HEK293 (cell line): ENCODE measurements at regions not wholly inside any gene's neighbourhood (a gene's known extent, or its start where the extent isn't known, plus 50 kb on each side); places are given as distances from the start of the nearest gene placed in this dataset.

Experiments
- CTCF ChIA-PET: fragments of 350-600 bp; formaldehyde crosslinking; extraction: SDS; loops from one replicate; lab custom pipeline; 2021; ENCODE audit warnings: antibody characterized with exemption; lab: Yijun Ruan, JAX
- POLR2A ChIA-PET: fragments of 300-600 bp; formaldehyde crosslinking; extraction: SDS; loops from one replicate; lab custom pipeline; 2020; ENCODE audit warnings: antibody characterized with exemption, inconsistent platforms; lab: Yijun Ruan, JAX
- H3K27ac ChIP-seq: fragments of 200-500 bp; sonication (Bioruptor generic); 2 replicates; pipeline ENCODE4 v1.5.1; 2014; ENCODE audit warnings: low read depth, low read length, control low read depth, inconsistent platforms; ENCODE audit errors: extremely low read depth
- H3K36me3 ChIP-seq, 2 experiments: fragments of 200-500 bp in 1 of 2; sonication (Bioruptor generic) in 1 of 2; 1 replicate in 1 of 2; 2 replicates in 1 of 2; pipeline ENCODE4 v1.5.1; 2014 to 2017; ENCODE audit warnings: inconsistent platforms in 2 of 2, low read length in 2 of 2; ENCODE audit not compliant: control insufficient read depth in 2 of 2, insufficient read depth in 1 of 2
- H3K4me1 ChIP-seq: fragments of 200-500 bp; sonication (Bioruptor generic); 2 replicates; pipeline ENCODE4 v1.5.1; 2014; ENCODE audit warnings: mild to moderate bottlenecking, low read length, inconsistent platforms; ENCODE audit not compliant: control insufficient read depth, insufficient read depth
- H3K4me3 ChIP-seq: 2 replicates; pipeline ENCODE4 v1.5.1; 2011; ENCODE audit warnings: low read depth, mild to moderate bottlenecking, control low read depth, low read length, moderate library complexity
- H3K9me3 ChIP-seq: fragments of 200-500 bp; sonication (Bioruptor generic); 2 replicates; pipeline ENCODE4 v1.5.1; 2014; ENCODE audit warnings: low read depth, low read length, inconsistent platforms; ENCODE audit not compliant: control insufficient read depth, insufficient read depth
- ATF2 ChIP-seq: fragments of 450-650 bp; formaldehyde crosslinking; IDR thresholded peaks from 2 replicates; pipeline ENCODE4 v1.5.1; 2016; ENCODE audit warnings: missing biosample characterization, missing genetic modification characterization, low read depth
- BCL11B ChIP-seq: fragments of 450-650 bp; formaldehyde crosslinking; IDR thresholded peaks from 2 replicates; pipeline ENCODE4 v1.5.1; 2016; ENCODE audit warnings: low read depth, missing biosample characterization, missing genetic modification characterization
- GLI2 ChIP-seq: fragments of 450-650 bp; formaldehyde crosslinking; IDR thresholded peaks from 2 replicates; pipeline ENCODE4; 2017; ENCODE audit warnings: missing biosample characterization, missing genetic modification characterization, low read depth, borderline replicate concordance
- KLF1 ChIP-seq: fragments of 450-650 bp; formaldehyde crosslinking; IDR thresholded peaks from 2 replicates; pipeline ENCODE4 v1.5.1; 2016; ENCODE audit warnings: missing biosample characterization, missing genetic modification characterization
- SP2 ChIP-seq: fragments of 450-650 bp; formaldehyde crosslinking; IDR thresholded peaks from 2 replicates; pipeline ENCODE4 v1.5.1; 2016; ENCODE audit warnings: missing biosample characterization, missing genetic modification characterization
- ZBTB1 ChIP-seq: fragments of 450-650 bp; formaldehyde crosslinking; IDR thresholded peaks from 2 replicates; pipeline ENCODE4 v1.5.1; 2016; ENCODE audit warnings: missing biosample characterization, missing genetic modification characterization
- ZBTB11 ChIP-seq: fragments of 450-650 bp; formaldehyde crosslinking; conservative IDR thresholded peaks from 2 replicates; pipeline ENCODE4 v1.5.1; 2016; ENCODE audit warnings: low read depth, missing biosample characterization, missing genetic modification characterization
- ZBTB21 ChIP-seq: fragments of 450-650 bp; formaldehyde crosslinking; IDR thresholded peaks from 2 replicates; pipeline ENCODE4 v1.5.1; 2017; ENCODE audit warnings: missing biosample characterization, missing genetic modification characterization
- ZEB2 ChIP-seq: fragments of 450-650 bp; formaldehyde crosslinking; IDR thresholded peaks from 2 replicates; pipeline ENCODE4 v1.5.1; 2016; ENCODE audit warnings: missing biosample characterization, missing genetic modification characterization
- ZNF10 ChIP-seq: fragments of 450-650 bp; formaldehyde crosslinking; IDR thresholded peaks from 2 replicates; pipeline ENCODE4 v1.5.1; 2017; ENCODE audit warnings: missing biosample characterization, missing genetic modification characterization
- ZNF138 ChIP-seq: fragments of 450-650 bp; formaldehyde crosslinking; IDR thresholded peaks from 2 replicates; pipeline ENCODE4 v1.5.1; 2016; ENCODE audit warnings: missing biosample characterization, missing genetic modification characterization, borderline replicate concordance
- ZNF146 ChIP-seq: fragments of 450-650 bp; formaldehyde crosslinking; IDR thresholded peaks from 2 replicates; pipeline ENCODE4 v1.5.1; 2016; ENCODE audit warnings: missing biosample characterization, missing genetic modification characterization
- ZNF169 ChIP-seq: fragments of 450-650 bp; formaldehyde crosslinking; IDR thresholded peaks from 2 replicates; pipeline ENCODE4 v1.5.1; 2016; ENCODE audit warnings: missing biosample characterization, missing genetic modification characterization
- ZNF184 ChIP-seq: fragments of 450-650 bp; IDR thresholded peaks from 2 replicates; pipeline ENCODE4 v1.5.1; 2018; ENCODE audit warnings: missing biosample characterization, mild to moderate bottlenecking, missing genetic modification characterization
- ZNF266 ChIP-seq: fragments of 450-650 bp; formaldehyde crosslinking; IDR thresholded peaks from 2 replicates; pipeline ENCODE4 v1.5.1; 2016; ENCODE audit warnings: missing biosample characterization, missing genetic modification characterization, low read depth
- ZNF302 ChIP-seq: fragments of 450-650 bp; formaldehyde crosslinking; IDR thresholded peaks from 2 replicates; pipeline ENCODE4 v1.5.1; 2016; ENCODE audit warnings: missing biosample characterization, missing genetic modification characterization, low read depth
- ZNF354C ChIP-seq: fragments of 450-650 bp; formaldehyde crosslinking; IDR thresholded peaks from 2 replicates; pipeline ENCODE4 v1.5.1; 2016; ENCODE audit warnings: missing biosample characterization, missing genetic modification characterization, low read depth, borderline replicate concordance
- ZNF529 ChIP-seq: fragments of 450-650 bp; formaldehyde crosslinking; IDR thresholded peaks from 2 replicates; pipeline ENCODE4 v1.5.1; 2017; ENCODE audit warnings: missing genetic modification characterization, missing biosample characterization; ENCODE audit not compliant: insufficient replicate concordance
- ZNF596 ChIP-seq: fragments of 450-650 bp; IDR thresholded peaks from 2 replicates; pipeline ENCODE4 v1.5.0; 2018; ENCODE audit warnings: missing biosample characterization, mild to moderate bottlenecking, missing genetic modification characterization, moderate library complexity
- ZNF658 ChIP-seq: fragments of 450-650 bp; formaldehyde crosslinking; IDR thresholded peaks from 2 replicates; pipeline ENCODE4; 2016; ENCODE audit warnings: missing biosample characterization, missing genetic modification characterization
- ZNF664 ChIP-seq: fragments of 450-650 bp; formaldehyde crosslinking; IDR thresholded peaks from 2 replicates; pipeline ENCODE4 v1.5.1; 2016; ENCODE audit warnings: missing biosample characterization, missing genetic modification characterization
- ZNF670 ChIP-seq: fragments of 450-650 bp; formaldehyde crosslinking; IDR thresholded peaks from 2 replicates; pipeline ENCODE4 v1.5.1; 2016; ENCODE audit warnings: missing biosample characterization, missing genetic modification characterization, low read depth
- ZNF677 ChIP-seq: fragments of 450-650 bp; IDR thresholded peaks from 2 replicates; pipeline ENCODE4 v1.5.0; 2018; ENCODE audit warnings: missing biosample characterization, mild to moderate bottlenecking, missing genetic modification characterization, moderate library complexity
- TF ChIP-seq, protein P1 (sequence below): fragments of 450-650 bp; formaldehyde crosslinking; IDR thresholded peaks from 2 replicates; pipeline ENCODE4 v1.5.1; 2016; ENCODE audit warnings: missing biosample characterization, missing genetic modification characterization
- TF ChIP-seq, protein P2 (sequence below): fragments of 450-650 bp; formaldehyde crosslinking; IDR thresholded peaks from 2 replicates; pipeline ENCODE4; 2016; ENCODE audit warnings: missing biosample characterization, missing genetic modification characterization
- TF ChIP-seq, protein P3 (sequence below): fragments of 450-650 bp; formaldehyde crosslinking; IDR thresholded peaks from 2 replicates; pipeline ENCODE4 v1.5.1; 2016; ENCODE audit warnings: missing biosample characterization, missing genetic modification characterization
- TF ChIP-seq, protein P4 (sequence below): fragments of 450-650 bp; formaldehyde crosslinking; IDR thresholded peaks from 2 replicates; pipeline ENCODE4 v1.5.1; 2017; ENCODE audit warnings: missing biosample characterization, missing genetic modification characterization

DNA sequence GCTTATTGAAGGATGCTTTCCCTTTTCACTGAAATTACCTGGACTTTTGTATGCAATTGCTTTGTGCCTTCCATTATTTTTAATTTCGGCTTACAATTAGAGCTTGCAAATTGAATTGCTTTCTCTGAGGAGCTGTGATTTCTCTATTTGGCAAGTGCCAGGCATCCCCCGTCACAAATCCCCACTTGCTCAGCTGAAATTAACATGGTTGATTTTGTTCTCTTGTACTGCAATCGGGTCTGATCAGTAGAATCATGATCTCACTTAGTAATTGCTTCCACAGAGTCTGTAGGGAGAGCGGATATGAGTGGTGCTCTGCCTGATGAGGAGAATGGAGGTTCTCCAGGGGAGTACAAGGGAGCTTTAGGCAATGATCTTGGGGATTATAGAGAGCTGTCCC, 495.5 kb upstream of the SGCD start:
- H3K36me3 ChIP-seq, result no peaks in the 10 kb centered on the region
- no peaks in the 10 kb centered on the region for H3K4me1 ChIP-seq
- H3K9me3 ChIP-seq, result no peaks in the 10 kb centered on the region
- TF ChIP-seq ZNF677 (tag by site-specific recombination) (no peak), BCL11B (no peak), ZBTB1 (no peak), ZNF138 (tag by site-specific recombination) (no peak), SP2 (tag by site-specific recombination) (no peak), ZBTB21 (no peak), ZNF184 (tag by site-specific recombination) (no peak), ZNF302 (tag by site-specific recombination) (no peak), ZNF658 (tag by site-specific recombination) (no peak), ZNF664 (tag by site-specific recombination) (no peak), ATF2 (no peak), ZNF596 (tag by site-specific recombination) (no peak), ZNF169 (no peak), GLI2 (tag by site-specific recombination) (no peak), ZNF354C (tag by site-specific recombination) (no peak), ZNF10 (tag by site-specific recombination) (no peak)
- TF ChIP-seq, protein P1, sequence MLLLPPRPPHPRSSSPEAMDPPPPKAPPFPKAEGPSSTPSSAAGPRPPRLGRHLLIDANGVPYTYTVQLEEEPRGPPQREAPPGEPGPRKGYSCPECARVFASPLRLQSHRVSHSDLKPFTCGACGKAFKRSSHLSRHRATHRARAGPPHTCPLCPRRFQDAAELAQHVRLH (tag by site-specific recombination), result no peak
- TF ChIP-seq, protein P2, sequence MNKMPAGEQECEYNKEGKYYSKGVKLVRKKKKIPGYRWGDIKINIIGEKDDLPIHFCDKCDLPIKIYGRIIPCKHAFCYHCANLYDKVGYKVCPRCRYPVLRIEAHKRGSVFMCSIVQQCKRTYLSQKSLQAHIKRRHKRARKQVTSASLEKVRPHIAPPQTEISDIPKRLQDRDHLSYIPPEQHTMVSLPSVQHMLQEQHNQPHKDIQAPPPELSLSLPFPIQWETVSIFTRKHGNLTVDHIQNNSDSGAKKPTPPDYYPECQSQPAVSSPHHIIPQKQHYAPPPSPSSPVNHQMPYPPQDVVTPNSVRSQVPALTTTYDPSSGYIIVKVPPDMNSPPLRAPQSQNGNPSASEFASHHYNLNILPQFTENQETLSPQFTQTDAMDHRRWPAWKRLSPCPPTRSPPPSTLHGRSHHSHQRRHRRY (tag by site-specific recombination), result no peak
- TF ChIP-seq, protein P3, sequence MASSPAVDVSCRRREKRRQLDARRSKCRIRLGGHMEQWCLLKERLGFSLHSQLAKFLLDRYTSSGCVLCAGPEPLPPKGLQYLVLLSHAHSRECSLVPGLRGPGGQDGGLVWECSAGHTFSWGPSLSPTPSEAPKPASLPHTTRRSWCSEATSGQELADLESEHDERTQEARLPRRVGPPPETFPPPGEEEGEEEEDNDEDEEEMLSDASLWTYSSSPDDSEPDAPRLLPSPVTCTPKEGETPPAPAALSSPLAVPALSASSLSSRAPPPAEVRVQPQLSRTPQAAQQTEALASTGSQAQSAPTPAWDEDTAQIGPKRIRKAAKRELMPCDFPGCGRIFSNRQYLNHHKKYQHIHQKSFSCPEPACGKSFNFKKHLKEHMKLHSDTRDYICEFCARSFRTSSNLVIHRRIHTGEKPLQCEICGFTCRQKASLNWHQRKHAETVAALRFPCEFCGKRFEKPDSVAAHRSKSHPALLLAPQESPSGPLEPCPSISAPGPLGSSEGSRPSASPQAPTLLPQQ (tag by site-specific recombination), result no peak
- no peak overlapping the region for H3K4me3 ChIP-seq
- CTCF ChIA-PET, result interaction anchor here (0.5 to 0.6 kb wide), 2 partner anchors 356 to 1259 kb away, joined by 3 to 4 read pairs; no protein-coding TSS in a partner anchor
- no peak overlapping the region for H3K27ac ChIP-seq
- POLR2A ChIA-PET, result no interaction called here

- CTCF ChIA-PET, result no interaction called here
- POLR2A ChIA-PET, result no interaction called here
- Histone ChIP-seq H3K4me3 (no peak overlapping the region), H3K36me3 (no peaks in the 10 kb centered on the region), H3K4me1 (no peaks in the 10 kb centered on the region), H3K9me3 (no peaks in the 10 kb centered on the region), H3K27ac (no peak overlapping the region)
- no peak for TF ChIP-seq ZEB2 (tag by site-specific recombination)
- TF ChIP-seq, protein P4, sequence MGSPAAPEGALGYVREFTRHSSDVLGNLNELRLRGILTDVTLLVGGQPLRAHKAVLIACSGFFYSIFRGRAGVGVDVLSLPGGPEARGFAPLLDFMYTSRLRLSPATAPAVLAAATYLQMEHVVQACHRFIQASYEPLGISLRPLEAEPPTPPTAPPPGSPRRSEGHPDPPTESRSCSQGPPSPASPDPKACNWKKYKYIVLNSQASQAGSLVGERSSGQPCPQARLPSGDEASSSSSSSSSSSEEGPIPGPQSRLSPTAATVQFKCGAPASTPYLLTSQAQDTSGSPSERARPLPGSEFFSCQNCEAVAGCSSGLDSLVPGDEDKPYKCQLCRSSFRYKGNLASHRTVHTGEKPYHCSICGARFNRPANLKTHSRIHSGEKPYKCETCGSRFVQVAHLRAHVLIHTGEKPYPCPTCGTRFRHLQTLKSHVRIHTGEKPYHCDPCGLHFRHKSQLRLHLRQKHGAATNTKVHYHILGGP (tag by site-specific recombination), result no peak
- TF ChIP-seq, protein P3 (tag by site-specific recombination), result no peak
- no peak for TF ChIP-seq KLF1
- no peak for TF ChIP-seq ZBTB11
- no peak for TF ChIP-seq ZNF266 (tag by site-specific recombination)
- no peak for TF ChIP-seq ZNF529
- no peak for TF ChIP-seq ZNF670
- no peak for TF ChIP-seq ZNF146
- no peak for TF ChIP-seq ZNF10 (tag by site-specific recombination)
These were observed 493.7 kb upstream of the SGCD start for GRCh38 chr5:155833287-155833686.
